K562 (cell line): ENCODE measurements at regions not wholly inside any gene's neighbourhood (a gene's known extent, or its start where the extent isn't known, plus 50 kb on each side); places are given as distances from the start of the nearest gene placed in this dataset.

Source experiments
- ATAC-seq: fragments of 200-7000 bp; cut with Tn5 transposase; 3 replicates; pipeline ENCODE4 v1.9.1; 2020; ENCODE audit warnings: moderate library complexity
- BruUV-seq: library from RNA; stranded (reverse); fragments of 400-500 nt; replicated peaks from 2 replicates; lab custom pipeline; 2021; lab: Mats Ljungman, UMichigan
- CTCF ChIA-PET: fragments of 300-600 bp; formaldehyde crosslinking; extraction: SDS; loops from one replicate; lab custom pipeline; 2021; ENCODE audit warnings: low intra/inter-chr PET ratio; lab: Yijun Ruan, JAX
- POLR2A ChIA-PET: fragments of 300-600, 350-650 bp; sonication (Branson Sonifier 250); formaldehyde crosslinking; extraction: SDS; loops from one replicate; lab custom pipeline; 2021; ENCODE audit warnings: antibody characterized with exemption, inconsistent platforms; lab: Yijun Ruan, JAX
- DNase-seq, 4 experiments: peaks; one replicate each; pipeline versions ENCODE4 v3.0.0 to v3.0.0-alpha.2; 2011 to 2018; ENCODE audit warnings: low spot score in 3 of 4, mixed read lengths in 3 of 4; ENCODE audit errors: extremely low read depth in 1 of 4
- FAIRE-seq: peaks from 2 replicates; lab custom pipeline; 2011; peaks lifted over from hg19 to GRCh38; lab: Jason Lieb, UNC
- H2AFZ ChIP-seq: 2 replicates; pipeline ENCODE4 v1.6.0; 2011; ENCODE audit warnings: low read depth, low read length, control low read depth, inconsistent platforms
- H3K27ac ChIP-seq: fragments of 200-600 bp; 3 replicates; pipeline ENCODE4 v1.8.0; 2011; ENCODE audit warnings: low read depth, mild to moderate bottlenecking, control low read depth, inconsistent platforms, low read length, moderate library complexity, mixed read lengths; ENCODE audit errors: extremely low read depth
- H3K27me3 ChIP-seq, 2 experiments: fragments of 300-600 bp in 1 of 2; 2 replicates in 1 of 2; 3 replicates in 1 of 2; pipeline versions ENCODE4 v1.6.0 to v1.8.0; 2011; ENCODE audit warnings: inconsistent platforms in 2 of 2, low read length in 2 of 2, mild to moderate bottlenecking in 1 of 2, mixed read lengths in 1 of 2, moderate library complexity in 1 of 2; ENCODE audit not compliant: control insufficient read depth in 2 of 2, insufficient read depth in 2 of 2
- H3K36me3 ChIP-seq: fragments of 300-600 bp; 3 replicates; pipeline ENCODE4 v1.8.0; 2011; ENCODE audit warnings: mild to moderate bottlenecking, low read length, inconsistent platforms; ENCODE audit not compliant: control insufficient read depth, insufficient read depth
- H3K4me1 ChIP-seq, 2 experiments: fragments of 200-600 bp in 1 of 2; replicated peaks in 1 of 2; 2 replicates in 1 of 2; 3 replicates in 1 of 2; pipeline versions ENCODE4 v1.5.1 to v1.8.0; 2011; ENCODE audit warnings: inconsistent platforms in 2 of 2, low read length in 2 of 2, mild to moderate bottlenecking in 1 of 2, mixed read lengths in 1 of 2, moderate library complexity in 1 of 2; ENCODE audit not compliant: control insufficient read depth in 2 of 2, insufficient read depth in 2 of 2
- H3K4me2 ChIP-seq: 2 replicates; pipeline ENCODE4 v1.6.1; 2011; ENCODE audit warnings: low read length, control low read depth, inconsistent platforms, mixed read lengths; ENCODE audit not compliant: insufficient read depth
- H3K4me3 ChIP-seq: fragments of 200-600 bp; sonication (generic), shearing (Covaris generic); 2 replicates; pipeline ENCODE4 v1.5.1; 2016; ENCODE audit warnings: control low read depth, inconsistent platforms
- H3K79me2 ChIP-seq: fragments of 200-600 bp; 3 replicates; pipeline ENCODE4 v1.8.0; 2011; ENCODE audit warnings: low read length, inconsistent platforms; ENCODE audit not compliant: control insufficient read depth, insufficient read depth
- H3K9ac ChIP-seq, 2 experiments: 2 replicates each; pipeline versions ENCODE4 v1.6.0 to v1.6.1; 2011; ENCODE audit warnings: low read depth in 2 of 2, low read length in 2 of 2, control low read depth in 1 of 2, inconsistent platforms in 1 of 2, mild to moderate bottlenecking in 1 of 2, mixed read lengths in 1 of 2; ENCODE audit not compliant: insufficient read depth in 1 of 2
- H3K9me1 ChIP-seq: one replicate; pipeline ENCODE4 v1.6.0; 2011; ENCODE audit warnings: inconsistent platforms, mild to moderate bottlenecking, low read length, moderate library complexity; ENCODE audit not compliant: control insufficient read depth, insufficient read depth
- H3K9me3 ChIP-seq: replicated peaks from 2 replicates; pipeline ENCODE4 v1.5.1; 2011; ENCODE audit warnings: low read depth, low read length, inconsistent platforms; ENCODE audit not compliant: control insufficient read depth, insufficient read depth
- H4K20me1 ChIP-seq: replicated peaks from 2 replicates; pipeline ENCODE4 v1.6.1; 2011; ENCODE audit warnings: low read length, inconsistent platforms, mixed read lengths; ENCODE audit not compliant: control insufficient read depth, insufficient read depth
- EHMT2 ChIP-seq: fragments of 450-650 bp; IDR thresholded peaks from 2 replicates; pipeline ENCODE4 v1.6.1; 2018; ENCODE audit warnings: antibody characterized with exemption
- EP300 ChIP-seq: IDR thresholded peaks from 2 replicates; pipeline ENCODE4 v1.6.1; 2012; ENCODE audit warnings: low read length, improper control_type of control experiment
- FUS ChIP-seq: fragments of 200-400 bp; formaldehyde crosslinking; optimal IDR thresholded peaks from 2 replicates; pipeline ENCODE3; 2017; ENCODE audit warnings: low read depth, low read length
- HMG20B ChIP-seq: fragments of 250-450 bp; sonication (Bioruptor Pico); IDR thresholded peaks from 2 replicates; pipeline ENCODE4 v1.5.0; 2021; ENCODE audit warnings: mild to moderate bottlenecking
- HSF4 ChIP-seq: fragments of 250-450 bp; sonication (Bioruptor Pico); IDR thresholded peaks from 2 replicates; pipeline ENCODE4 v2.1.2; 2022; ENCODE audit warnings: mild to moderate bottlenecking, moderate library complexity, borderline replicate concordance
- PHF20 ChIP-seq: fragments of 450-650 bp; IDR thresholded peaks from 2 replicates; pipeline ENCODE4 v1.6.1; 2018; ENCODE audit not compliant: partially characterized antibody
- RBFOX2 ChIP-seq: fragments of 200-400 bp; formaldehyde crosslinking; IDR thresholded peaks from 2 replicates; pipeline ENCODE4 v1.6.1; 2017; ENCODE audit warnings: low read depth, mild to moderate bottlenecking, low read length, moderate library complexity
- ZBTB34 ChIP-seq: fragments of 250-450 bp; sonication (Bioruptor Pico); IDR thresholded peaks from 2 replicates; pipeline ENCODE4 v1.8.0; 2021; ENCODE audit warnings: mild to moderate bottlenecking, moderate library complexity
- ZNF551 ChIP-seq: fragments of 250-450 bp; sonication (Bioruptor Pico); IDR thresholded peaks from 2 replicates; pipeline ENCODE4 v1.5.0; 2021; ENCODE audit warnings: mild to moderate bottlenecking, moderate library complexity
- ZNF717 ChIP-seq: fragments of 250-450 bp; sonication (Bioruptor Pico); IDR thresholded peaks from 2 replicates; pipeline ENCODE4 v1.5.0; 2021
- WGBS: fragments of 100-300 bp; shearing (Covaris generic); methylation state at CpG from one replicate; pipeline ENCODE4 v1.1.6; 2016; ENCODE audit warnings: low coverage, mixed read lengths; ENCODE audit not compliant: insufficient coverage; ENCODE audit errors: missing lambda C conversion rate; 5-methylcytosine and 5-hydroxymethylcytosine counted together
- in situ Hi-C: fragments of 300-500 bp; cut with MboI; formaldehyde crosslinking; loops from 4 replicates; pipeline ENCODE4 v1.15.0; 2018; ENCODE audit warnings: inconsistent platforms, mixed read lengths
- intact Hi-C: fragments of 100-400 bp; cut with micrococcal nuclease; formaldehyde crosslinking; loops from 2 replicates; pipeline ENCODE4 v1.14.2; 2022
- TF ChIP-seq, protein P1 (sequence below): fragments of 450-650 bp; formaldehyde crosslinking; IDR thresholded peaks from 2 replicates; pipeline ENCODE4 v1.4.0; 2020; ENCODE audit warnings: mild to moderate bottlenecking, moderate library complexity
- TF ChIP-seq, protein P2 (sequence below): IDR thresholded peaks from 2 replicates; pipeline ENCODE4 v1.6.1; 2011; ENCODE audit warnings: borderline replicate concordance, low read depth, mild to moderate bottlenecking, moderate library complexity, low read length; ENCODE audit not compliant: insufficient read depth, poor library complexity, severe bottlenecking
- TF ChIP-seq, protein P3 (sequence below): sonication (generic); formaldehyde crosslinking; IDR thresholded peaks from 2 replicates; pipeline ENCODE4 v1.8.1; 2023; ENCODE audit warnings: mild to moderate bottlenecking, missing genetic modification reagents
- TF ChIP-seq, protein P4 (sequence below): sonication (generic); formaldehyde crosslinking; IDR thresholded peaks from 2 replicates; pipeline ENCODE4 v1.8.1; 2023; ENCODE audit warnings: mild to moderate bottlenecking, missing genetic modification reagents, moderate library complexity

DNA sequence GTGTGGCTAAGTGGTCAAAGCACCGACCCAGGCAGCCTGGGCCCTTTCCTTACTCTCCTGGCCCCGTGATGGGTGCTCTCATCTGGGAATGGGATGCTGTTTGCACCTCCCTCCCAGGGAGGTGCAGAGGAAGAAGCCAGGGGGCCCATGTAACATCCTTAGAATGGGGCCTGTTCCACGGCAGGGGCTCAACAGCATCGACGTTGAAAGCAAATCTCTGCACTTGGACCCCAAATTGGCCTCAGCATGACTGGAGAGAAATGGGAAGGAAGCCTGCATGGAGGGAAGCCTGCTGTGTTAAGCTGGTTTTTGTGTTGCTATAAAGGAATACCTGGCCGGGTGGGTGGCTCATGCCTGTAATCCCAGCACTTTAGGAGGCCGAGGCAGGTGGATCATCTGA is 1288.4 kb downstream of the TBC1D22A start (continued):
- TF ChIP-seq, protein P1, sequence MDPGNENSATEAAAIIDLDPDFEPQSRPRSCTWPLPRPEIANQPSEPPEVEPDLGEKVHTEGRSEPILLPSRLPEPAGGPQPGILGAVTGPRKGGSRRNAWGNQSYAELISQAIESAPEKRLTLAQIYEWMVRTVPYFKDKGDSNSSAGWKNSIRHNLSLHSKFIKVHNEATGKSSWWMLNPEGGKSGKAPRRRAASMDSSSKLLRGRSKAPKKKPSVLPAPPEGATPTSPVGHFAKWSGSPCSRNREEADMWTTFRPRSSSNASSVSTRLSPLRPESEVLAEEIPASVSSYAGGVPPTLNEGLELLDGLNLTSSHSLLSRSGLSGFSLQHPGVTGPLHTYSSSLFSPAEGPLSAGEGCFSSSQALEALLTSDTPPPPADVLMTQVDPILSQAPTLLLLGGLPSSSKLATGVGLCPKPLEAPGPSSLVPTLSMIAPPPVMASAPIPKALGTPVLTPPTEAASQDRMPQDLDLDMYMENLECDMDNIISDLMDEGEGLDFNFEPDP (CRISPR knock-in tag) = no peak
- TF ChIP-seq EHMT2 (no peak), EP300 (no peak)
- TF ChIP-seq, protein P2, sequence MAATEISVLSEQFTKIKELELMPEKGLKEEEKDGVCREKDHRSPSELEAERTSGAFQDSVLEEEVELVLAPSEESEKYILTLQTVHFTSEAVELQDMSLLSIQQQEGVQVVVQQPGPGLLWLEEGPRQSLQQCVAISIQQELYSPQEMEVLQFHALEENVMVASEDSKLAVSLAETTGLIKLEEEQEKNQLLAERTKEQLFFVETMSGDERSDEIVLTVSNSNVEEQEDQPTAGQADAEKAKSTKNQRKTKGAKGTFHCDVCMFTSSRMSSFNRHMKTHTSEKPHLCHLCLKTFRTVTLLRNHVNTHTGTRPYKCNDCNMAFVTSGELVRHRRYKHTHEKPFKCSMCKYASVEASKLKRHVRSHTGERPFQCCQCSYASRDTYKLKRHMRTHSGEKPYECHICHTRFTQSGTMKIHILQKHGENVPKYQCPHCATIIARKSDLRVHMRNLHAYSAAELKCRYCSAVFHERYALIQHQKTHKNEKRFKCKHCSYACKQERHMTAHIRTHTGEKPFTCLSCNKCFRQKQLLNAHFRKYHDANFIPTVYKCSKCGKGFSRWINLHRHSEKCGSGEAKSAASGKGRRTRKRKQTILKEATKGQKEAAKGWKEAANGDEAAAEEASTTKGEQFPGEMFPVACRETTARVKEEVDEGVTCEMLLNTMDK = no peak

GRCh38 chr22:48049116-48049515 is 1286.7 kb downstream of the TBC1D22A start:
- no peaks in the 10 kb centered on the region for H3K9me1 ChIP-seq
- H3K36me3 ChIP-seq = no peaks in the 10 kb centered on the region
- no peaks in the 10 kb centered on the region for H3K79me2 ChIP-seq
- intact Hi-C loops = no loop called here
- H3K27ac ChIP-seq = no peak overlapping the region
- H3K4me1 ChIP-seq = no peaks in the 10 kb centered on the region
- no peak overlapping the region for H3K4me2 ChIP-seq
- no peak for ATAC-seq
- H4K20me1 ChIP-seq = no peaks in the 10 kb centered on the region
- in situ Hi-C loops = no loop called here
- no peak overlapping the region for H2AFZ ChIP-seq
- WGBS = 2% methylated on average over 10 of the region's 10 CpGs
- H3K4me3 ChIP-seq = no peak overlapping the region
- no peak for FAIRE-seq
- peaks cover 0 to 5% of the 10 kb centered on the region in 2 experiments; a peak in 2 of 5 replicates for H3K27me3 ChIP-seq
- no peaks in the 10 kb centered on the region for H3K9me3 ChIP-seq
- POLR2A ChIA-PET = interaction anchor here (0.6 kb wide), 1 partner anchor 488 kb away, joined by 3 read pairs; no protein-coding TSS in a partner anchor
- no peak for DNase-seq
- H3K9ac ChIP-seq = no peak overlapping the region
- CTCF ChIA-PET = no interaction called here
- no TSS peak for BruUV-seq
- TF ChIP-seq ZBTB34 (CRISPR knock-in tag) (no peak), FUS (no peak), PHF20 (no peak), ZNF551 (CRISPR knock-in tag) (no peak), ZNF717 (CRISPR knock-in tag) (no peak), HMG20B (no peak), HSF4 (CRISPR knock-in tag) (no peak), RBFOX2 (no peak)
- TF ChIP-seq, protein P3, sequence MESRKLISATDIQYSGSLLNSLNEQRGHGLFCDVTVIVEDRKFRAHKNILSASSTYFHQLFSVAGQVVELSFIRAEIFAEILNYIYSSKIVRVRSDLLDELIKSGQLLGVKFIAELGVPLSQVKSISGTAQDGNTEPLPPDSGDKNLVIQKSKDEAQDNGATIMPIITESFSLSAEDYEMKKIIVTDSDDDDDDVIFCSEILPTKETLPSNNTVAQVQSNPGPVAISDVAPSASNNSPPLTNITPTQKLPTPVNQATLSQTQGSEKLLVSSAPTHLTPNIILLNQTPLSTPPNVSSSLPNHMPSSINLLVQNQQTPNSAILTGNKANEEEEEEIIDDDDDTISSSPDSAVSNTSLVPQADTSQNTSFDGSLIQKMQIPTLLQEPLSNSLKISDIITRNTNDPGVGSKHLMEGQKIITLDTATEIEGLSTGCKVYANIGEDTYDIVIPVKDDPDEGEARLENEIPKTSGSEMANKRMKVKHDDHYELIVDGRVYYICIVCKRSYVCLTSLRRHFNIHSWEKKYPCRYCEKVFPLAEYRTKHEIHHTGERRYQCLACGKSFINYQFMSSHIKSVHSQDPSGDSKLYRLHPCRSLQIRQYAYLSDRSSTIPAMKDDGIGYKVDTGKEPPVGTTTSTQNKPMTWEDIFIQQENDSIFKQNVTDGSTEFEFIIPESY = no peak
- TF ChIP-seq, protein P4, sequence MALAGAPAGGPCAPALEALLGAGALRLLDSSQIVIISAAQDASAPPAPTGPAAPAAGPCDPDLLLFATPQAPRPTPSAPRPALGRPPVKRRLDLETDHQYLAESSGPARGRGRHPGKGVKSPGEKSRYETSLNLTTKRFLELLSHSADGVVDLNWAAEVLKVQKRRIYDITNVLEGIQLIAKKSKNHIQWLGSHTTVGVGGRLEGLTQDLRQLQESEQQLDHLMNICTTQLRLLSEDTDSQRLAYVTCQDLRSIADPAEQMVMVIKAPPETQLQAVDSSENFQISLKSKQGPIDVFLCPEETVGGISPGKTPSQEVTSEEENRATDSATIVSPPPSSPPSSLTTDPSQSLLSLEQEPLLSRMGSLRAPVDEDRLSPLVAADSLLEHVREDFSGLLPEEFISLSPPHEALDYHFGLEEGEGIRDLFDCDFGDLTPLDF = no peak
